Kidney capillary endothelial cell (primary cell): ENCODE measurements at regions not wholly inside any gene's neighbourhood (a gene's known extent, or its start where the extent isn't known, plus 50 kb on each side); places are given as distances from the start of the nearest gene placed in this dataset.

ENCODE experiments used
- DNase-seq: peaks from one replicate; pipeline ENCODE4 v3.0.0-alpha.2; 2018; ENCODE audit warnings: low spot score

DNA sequence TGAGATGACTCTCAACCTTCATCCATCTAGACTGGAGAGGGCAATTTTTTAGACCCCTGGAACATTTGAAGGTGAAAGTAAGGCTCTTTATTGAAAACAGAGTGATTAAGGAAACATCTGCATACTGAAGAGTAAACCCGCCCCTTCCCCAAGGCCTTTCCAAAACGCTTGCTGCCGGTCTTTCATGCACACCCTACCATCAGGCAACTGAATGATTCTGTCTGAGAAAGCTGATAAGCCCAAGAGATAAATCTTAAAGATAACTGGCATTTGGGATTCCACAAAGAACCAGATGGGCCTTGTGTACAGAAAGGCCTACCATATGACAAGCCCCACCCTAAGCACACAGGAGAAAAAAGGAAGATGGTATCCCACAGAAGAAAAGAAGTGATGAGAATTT lies 54.4 kb upstream of the PIK3R1 start:
- DNase-seq, result no peak

DNA sequence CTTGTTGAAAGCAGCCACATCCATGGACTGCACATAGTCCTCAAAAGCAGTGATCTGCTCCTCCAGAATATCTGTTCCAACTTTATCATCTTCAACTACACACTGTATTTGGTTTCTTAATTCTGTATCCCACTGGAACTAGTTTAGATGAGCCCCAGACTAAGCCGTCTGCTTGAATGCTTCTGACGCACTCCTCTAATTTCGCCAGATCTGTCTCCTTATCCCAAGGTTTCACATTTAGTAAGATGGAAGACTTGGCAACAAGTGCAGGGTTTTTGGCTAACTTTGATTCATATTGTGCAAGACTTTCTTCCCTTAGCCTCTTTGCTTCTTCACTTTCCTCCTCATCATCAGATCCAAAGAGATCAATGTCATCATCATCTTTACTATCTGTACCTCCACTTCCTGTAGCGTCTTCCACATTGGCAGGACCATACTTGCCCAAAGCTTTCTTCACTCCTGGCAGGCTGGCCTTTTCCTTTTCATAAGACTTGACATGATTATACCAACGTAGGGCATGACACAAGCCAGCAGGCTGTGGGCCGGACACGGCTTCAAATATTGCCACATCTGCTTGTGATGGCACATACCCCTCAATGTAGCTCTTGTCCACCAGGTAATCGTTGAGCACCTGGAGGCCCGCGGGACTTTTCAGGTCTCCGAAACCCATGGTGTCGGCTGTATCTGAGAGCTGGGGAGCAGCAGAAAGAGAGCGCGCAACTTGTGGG lies 56.2 kb upstream of the PIK3R1 start:
- no peak for DNase-seq

DNA sequence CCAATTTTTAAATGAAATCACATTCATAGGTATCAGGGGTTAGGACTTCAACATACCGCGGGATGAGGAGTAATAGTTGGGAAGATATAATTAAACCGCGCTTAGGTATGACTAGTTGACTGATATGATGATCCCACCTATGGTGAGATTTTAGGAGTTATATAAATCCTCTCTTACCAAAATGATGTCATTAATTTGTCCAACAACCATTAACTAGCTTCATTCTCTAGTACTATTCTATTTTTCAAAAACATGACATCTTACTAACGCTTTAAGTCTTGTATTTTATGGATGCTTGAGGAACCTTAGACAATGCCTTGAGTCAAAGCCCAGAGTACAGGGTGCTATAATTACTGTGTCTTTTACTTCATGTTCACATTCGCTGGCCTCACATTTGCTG lies 59.6 kb upstream of the PIK3R1 start:
- no peak for DNase-seq

DNA sequence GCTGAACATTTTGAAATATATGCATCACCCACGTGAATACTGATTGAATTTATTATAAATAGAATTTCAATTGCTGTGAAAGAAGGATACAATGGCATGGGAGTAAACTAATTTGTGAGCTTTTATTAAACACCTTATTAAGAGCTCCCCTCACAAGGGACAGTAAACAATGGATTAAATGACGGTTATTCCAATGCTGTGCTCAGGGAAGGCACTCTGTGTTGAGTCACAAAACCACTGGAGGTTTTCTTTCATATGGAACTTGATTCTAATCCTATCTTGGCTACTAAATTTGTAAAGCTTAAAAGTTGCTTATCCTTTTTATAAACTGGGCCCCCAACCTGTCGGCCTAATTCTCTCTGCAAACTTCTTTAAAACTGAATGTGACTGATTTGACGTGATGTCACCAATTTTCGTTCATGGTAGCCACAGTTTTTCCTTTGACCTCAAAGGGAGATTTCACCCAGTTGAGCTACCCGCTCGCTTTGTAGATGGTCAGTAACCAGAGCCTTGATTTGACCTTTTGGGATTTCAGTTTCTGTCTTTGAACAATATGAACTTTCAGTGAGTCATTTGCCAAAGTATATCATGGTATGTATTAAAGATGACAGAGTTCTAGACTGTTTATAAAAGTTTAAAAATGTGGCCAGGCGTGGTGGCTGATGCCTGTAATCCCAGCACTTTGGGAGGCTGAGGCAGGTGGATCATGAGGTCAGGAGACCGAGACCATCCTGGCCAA lies 61.3 kb upstream of the PIK3R1 start:
- no peak for DNase-seq

DNA sequence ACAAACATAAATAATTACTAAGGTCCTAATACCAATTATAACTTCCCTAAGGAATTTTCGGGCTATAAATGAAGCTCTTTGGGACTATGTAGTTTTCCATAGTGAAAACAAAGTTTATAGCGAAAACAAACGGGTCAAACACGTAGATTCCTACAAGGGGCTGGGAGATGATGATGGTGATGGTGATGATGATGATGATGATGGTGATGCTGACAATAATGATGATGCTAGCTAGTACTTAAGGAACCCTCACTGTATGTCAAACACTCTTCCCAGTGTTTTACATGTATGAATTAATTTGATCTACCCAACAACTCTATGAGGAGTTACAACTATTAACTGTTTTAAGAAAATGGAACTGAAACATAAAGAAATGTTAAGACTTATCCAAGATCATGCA lies 63.7 kb upstream of the PIK3R1 start:
- DNase-seq, result no peak

DNA sequence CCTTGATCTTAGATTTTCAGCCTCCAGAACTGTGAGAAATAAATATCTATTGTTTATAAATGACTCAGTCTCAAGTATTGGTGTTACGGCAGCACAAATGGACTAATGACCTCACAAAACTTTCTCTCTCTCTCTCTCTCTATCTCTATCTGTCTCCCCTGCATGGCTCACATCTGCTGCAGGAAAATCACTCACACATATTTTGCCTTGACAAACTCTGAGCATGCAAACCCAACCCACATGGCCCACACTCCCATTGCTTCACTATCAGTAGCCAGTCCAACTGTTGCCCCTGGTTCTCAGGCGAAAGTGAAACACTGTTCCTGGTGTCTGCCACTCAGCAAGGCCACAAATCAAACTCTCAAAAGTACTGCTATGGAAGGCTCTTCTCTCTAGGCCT lies 66.4 kb upstream of the PIK3R1 start:
- no peak for DNase-seq

DNA sequence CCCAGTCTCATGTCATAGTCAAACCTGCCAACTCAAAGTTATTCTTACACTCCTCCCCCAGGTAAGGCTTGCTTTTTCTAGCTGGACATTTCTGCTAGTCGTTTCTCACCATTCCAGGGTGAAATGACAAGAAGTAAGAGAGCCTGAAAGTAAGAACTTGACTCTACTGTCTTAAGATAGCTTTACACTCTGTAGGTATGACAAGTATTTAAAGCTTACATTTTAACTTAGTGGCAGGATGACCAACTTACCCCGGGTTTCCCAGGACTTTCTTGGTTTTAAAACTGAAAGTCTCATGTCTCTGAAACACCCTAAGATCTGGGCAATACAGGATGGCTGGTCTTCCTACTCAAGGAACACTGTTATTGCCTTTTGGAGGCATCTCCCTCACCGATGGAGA lies 67.5 kb upstream of the PIK3R1 start:
- no peak for DNase-seq

DNA sequence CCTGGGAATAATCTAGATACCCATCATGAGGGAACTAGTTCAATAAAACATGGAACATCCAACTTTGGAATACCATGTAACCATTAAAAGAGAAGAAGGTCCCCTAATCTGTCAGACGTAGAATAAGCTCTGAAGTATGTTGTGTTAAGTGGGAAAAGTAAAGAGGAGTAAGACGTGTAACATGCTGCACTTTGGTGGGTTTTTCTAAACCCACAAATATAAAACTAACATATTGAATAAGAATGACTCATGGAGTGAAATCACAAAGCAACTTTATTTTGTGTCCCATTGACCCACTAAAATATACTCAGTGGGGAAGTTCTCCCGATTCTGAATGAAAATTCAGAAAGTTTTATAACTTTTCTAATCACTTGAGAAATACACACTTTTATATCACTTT lies 67.9 kb upstream of the PIK3R1 start:
- no peak for DNase-seq

DNA sequence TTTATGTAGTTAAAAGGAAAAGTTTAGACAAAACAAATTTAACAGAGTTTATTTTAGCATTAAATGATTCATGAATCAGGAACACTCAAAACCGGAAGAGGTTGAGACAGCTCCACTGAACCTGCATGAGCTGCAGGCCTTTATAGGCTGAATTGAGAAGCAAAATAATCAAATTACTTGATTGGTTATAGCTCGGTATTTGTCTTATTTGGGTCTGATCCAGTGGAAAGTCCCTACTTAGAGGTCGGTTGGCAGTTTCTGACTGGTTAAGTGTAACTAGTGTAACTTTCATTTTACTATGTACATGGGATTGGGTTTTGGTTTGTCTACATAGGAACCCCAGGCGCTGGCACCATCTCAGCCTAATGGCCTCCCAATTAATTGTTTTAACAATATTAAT lies 74.1 kb upstream of the PIK3R1 start:
- DNase-seq, result no peak

DNA sequence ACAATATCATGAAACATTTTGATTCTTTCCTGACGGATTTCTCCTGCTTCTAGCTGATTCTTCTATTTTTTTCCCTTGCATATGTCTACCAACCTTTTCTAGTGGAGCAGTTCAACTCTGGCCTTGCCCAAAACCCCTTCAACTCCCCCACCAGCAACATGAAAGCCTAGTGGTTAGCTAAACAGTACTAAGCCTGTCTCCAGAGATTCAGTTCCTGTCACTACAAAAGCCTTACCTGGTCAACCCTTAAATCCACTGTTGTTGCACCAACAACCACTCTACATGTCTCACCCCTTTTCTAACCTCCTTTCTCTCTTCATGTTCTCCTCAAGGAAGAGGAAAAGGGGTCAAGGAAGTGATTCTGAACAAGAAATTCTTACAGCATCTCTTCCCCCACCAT lies 74.8 kb upstream of the PIK3R1 start:
- no peak for DNase-seq

DNA sequence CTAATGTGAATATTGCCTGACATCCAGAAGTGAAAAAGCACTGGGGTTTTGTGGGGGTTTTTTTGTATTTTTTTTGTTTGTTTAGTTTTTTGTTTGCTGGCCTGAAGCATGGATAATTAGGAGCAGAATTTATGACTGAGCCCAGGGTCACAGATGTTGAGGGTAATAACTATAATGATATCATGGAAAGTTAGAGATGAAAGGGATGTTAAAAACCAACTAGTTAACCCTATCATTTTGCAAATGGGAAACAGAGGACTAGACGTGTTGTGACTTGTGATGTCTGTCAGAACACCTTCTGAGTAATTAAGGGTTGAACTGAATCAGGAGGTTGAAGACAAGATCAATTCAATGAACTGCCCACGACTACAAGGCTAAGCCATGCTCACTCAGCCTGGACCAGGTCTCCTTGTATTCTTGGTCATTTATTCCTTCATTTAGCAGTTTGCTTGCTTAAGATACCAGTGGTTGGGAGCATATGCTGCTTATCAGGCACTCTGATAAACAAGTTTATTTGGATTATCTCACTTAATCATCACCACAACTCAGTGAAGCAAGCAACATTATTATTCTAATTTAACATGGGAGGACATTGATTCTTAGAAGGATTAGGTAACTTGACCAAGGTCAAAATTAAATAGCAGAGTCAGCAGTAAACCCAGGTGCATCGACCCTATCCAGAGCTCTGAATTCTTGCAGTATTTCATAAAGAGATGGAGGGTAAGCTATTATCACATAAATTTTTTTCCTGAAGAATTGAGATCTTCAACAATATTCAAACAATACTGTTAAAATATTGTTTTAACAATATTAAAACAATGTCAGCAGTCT lies 75.7 kb upstream of the PIK3R1 start:
- DNase-seq, result no peak

DNA sequence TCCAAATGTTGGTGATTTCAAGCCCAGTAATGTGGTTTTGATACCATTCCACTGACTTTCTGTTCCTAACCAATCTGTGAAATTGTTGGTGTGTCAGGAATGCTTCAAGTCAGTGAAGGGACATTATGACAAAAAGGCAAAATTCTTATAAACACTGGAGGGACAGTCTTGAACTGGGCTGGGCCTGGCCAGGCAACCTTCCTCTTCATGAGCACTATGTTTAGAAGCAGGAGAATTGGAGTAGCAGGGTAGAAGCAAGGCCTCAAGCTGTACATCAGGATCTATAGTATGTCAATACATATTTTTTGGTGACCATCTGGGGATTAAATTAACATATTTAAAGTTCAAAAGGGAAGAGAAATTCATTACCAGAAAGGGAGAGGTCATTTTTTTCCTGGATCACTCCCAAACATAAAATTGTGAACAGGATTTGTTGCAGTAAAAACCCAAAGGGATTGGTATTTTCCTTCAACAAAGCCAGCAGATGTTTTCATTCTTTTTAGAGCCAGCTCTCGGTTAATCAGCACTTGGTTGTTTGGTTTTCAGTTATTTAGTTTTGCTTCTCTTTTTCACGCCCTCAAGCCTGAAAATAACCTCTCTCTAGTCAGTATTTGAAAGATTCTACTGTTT lies 77.9 kb upstream of the PIK3R1 start:
- no peak for DNase-seq

DNA sequence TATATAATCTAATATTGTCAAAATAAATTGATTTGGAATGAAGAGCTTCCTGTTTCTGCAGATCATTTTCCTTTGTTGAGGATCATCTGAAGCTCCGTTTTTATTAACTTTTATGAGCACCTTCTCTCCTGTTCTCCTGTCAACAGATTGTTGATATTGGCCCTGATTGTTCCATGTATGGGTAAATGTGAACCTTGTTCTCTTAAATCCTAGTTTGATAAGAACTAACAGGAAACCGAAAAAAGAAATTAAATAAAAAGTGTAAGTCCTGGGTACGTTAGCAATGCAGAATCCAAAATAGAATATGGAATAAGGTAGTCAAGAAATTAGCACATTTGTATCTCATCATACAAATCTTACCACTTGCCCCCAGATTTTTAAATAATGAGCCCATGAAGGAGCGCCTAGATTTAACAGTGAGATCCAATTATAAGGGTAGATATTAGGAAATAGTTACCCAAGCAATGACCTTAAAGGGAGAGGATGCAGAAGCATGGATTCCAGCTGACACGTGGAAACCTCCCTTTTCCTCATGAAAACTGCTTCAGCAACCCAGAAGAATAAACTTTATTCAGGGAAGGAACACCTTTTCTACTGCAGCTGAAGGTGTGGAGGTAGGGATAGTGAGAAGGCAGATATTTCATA lies 80.8 kb upstream of the PIK3R1 start:
- DNase-seq, result no peak

DNA sequence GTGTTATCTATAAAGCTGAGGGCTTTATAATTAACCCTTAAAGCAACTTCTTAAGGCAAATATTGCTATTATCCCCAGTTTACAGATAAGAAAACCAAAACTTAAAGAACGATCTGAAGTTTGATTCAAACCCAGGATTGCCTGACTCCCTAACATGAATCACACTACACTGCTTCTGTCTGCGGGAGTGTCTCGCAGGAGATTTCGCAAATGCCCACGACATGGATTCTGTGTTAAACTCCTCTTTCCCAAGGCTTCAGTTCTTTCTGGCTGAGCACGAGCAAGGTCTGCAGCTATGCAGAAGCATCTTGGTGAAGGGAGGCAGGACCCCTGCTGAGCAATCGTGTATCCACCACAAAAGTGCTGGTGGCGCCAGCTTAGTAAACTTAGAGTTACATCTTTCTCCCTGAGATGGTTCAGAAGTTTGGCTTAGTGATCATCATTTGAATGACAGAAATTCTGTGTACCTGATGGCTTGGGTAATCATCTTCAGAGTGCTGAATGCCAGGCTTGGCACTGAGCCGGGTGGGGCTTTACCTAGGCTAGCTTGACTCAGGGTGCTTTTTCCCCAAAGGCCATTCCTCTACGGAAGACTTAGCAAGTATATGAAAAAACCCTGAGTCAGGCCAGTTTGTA lies 81.4 kb upstream of the PIK3R1 start:
- DNase-seq, result no peak

DNA sequence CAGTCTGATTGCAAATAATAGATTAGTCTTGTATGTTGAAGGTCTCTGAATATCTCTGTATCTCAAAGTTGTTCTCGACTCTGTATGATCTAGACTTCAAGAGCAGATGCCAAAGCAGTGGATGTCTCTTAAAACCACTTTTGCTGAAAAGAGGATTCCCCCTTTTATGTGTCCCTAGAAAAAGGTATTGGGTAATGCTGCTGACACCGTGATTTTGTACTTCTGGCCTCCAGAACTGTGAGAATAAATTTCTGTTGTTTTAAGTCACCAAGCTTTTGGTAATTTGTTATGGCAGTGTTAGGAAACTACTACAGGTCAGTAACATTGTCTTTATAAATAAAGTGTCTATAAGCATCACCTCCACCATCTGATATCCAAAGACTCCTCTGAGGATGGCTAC lies 85.3 kb upstream of the PIK3R1 start:
- DNase-seq, result no peak

DNA sequence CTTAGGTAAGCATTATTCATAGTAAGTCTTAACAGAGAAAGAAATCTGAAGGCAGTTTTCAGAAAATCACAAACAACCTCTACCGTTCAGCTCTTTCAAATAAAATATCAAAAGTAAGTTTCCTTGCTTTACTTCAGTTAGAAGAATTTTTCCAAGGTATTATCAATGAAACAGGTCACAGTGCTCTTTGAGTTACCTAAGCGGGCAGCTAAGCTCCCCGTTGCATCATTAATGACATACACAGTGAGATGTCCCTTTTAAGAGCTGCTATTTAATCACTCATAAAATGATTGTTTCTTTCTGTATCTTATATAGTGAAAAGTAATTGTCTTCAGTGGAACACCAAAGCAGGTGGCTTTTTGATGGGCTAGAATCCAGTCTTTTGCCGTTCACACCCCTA lies 86.2 kb upstream of the PIK3R1 start:
- DNase-seq, result no peak

DNA sequence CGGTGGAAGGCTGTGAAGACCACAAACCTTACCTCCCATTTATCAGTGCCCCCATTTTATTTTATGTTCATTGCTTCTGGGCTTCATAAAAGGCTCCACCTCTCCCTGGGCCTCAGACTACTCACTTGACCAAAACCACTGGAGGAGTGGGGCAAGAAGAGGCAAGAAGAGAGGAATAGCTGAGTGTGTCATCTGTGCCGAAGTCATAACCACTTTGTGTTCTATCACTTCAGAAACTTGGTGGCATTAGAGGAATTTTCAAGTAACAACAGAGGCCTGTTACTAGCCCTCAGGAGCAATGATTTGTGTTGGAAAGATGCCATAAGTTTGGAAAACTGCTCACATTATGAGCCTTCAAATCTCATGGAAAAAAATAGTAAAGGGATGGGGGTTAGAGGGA lies 88.7 kb upstream of the PIK3R1 start:
- DNase-seq, result no peak

DNA sequence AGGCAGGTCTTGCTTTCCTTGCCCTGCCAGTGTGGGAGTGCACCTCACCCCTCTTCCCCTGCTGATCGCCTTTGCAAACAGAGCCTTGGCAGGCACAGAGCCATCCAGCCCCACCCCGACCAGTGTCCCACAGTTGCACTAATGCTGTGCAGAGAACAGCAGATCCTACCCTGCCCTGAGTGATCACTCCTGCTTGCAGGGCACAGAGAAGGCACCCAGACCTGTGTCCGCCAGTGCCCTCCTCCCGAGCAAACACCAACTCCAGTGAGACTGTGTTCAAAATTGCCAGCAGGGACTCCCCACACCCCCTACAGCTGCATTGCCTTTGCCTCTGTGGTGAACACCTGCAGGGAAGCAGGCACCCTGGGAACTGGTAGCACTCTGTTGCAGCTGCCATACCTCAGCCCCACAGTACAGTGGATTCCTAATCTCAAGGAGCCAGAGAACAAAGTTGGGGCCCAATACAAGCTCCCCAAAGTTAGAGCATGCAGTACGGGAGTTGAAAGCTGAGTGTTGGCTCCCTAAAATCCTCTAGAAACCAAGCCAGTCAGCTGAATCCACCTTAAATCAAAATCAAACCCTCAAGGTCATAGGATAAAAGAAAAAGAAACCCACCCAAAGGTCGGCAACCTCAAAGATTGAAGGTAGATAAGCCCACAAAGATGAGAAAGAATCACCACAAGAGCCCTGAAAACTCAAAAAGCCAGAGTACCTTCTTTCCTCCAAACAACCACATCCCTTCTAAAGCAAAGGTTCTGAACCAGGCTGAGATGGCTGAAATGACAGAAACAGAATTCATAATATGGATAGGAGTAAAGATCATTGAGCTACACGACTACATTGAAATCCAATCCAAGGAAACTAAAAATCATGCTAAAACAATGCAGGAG lies 92.9 kb upstream of the PIK3R1 start:
- no peak for DNase-seq

DNA sequence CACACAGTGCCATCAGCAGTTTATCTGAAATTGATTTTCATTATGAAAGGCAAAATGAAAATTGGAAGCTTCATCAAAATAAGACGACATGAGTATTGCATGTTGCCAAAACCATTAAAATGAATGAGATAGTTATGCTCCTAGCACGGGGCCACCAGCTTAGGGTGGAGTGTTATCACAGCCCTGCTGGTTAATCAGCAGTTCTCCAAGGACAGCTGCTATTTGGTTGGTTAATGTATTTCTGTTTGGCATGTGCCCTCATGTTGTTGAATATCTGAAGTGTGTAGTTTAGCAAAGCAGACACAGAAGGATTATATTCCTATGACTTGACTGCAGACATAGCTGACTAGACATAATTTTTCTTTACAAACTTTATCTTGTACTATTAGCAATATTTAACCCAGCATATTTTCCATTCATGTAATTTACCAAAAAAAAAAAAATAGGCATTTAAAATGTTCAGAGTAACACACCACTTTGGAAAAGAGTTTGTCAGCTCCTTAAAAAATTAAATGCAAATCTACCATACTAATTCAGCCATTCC lies 98.6 kb upstream of the PIK3R1 start:
- no peak for DNase-seq

DNA sequence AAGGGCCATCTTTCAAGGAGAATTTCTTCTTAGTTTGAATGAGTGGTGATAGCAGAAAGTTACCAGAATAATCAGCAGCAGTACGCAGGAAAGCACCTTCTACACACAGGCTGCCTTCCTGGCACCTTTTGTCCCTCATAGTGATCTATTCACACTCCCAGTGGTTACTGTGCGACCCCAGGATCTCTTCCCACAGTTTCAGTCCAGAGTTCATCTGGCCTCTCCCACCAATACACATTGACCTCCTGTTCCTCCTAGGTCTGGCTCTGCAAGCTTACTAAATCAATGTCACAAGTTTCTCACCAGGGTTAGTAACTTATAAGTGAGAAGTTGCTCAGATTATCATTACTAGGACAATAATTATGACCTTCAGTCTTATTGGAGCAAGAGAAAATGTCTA lies 99.1 kb upstream of the PIK3R1 start:
- DNase-seq, result no peak
